Peyer's patch (tissue), 4 donors: ENCODE measurements at regions not wholly inside any gene's neighbourhood (a gene's known extent, or its start where the extent isn't known, plus 50 kb on each side); places are given as distances from the start of the nearest gene placed in this dataset.

ENCODE experiments used
- POLR2A ChIP-seq, 2 donors: fragments of 450-650 bp; IDR thresholded peaks; one replicate each; pipeline ENCODE4 v1.5.1; 2017; ENCODE audit warnings: antibody characterized with exemption in 2 of 2, mild to moderate bottlenecking in 2 of 2, moderate library complexity in 2 of 2
- TF ChIP-seq, protein P1 (sequence below), 6 experiments: fragments of 450-650 bp in 4 of 6; fragments of 200-600 bp in 2 of 6; sonication (generic) in 1 of 6; IDR thresholded peaks; one replicate each; pipeline ENCODE4 v1.5.1; 2017 to 2019; ENCODE audit warnings: antibody characterized with exemption in 6 of 6, mild to moderate bottlenecking in 3 of 6, moderate library complexity in 1 of 6

DNA sequence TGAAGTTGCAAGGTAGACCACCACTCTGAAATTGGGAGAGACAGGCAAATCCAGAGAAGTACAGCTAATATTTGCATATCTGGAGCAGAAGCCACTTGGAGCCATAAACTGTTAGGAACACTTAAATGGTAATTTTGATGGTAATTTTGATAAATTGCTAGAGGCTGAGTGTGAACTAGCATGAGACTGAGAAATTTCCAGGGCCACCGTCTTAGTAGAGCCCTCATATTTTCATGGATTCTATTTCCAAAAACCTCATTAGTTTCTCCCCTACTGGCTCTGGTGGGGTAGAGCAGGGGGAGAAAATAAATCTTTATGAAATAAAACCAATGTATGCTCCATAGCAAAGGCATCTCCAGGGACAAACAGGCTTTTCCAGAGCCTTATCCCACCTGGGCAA lies 429.4 kb upstream of the DIPK2B start:
- TF ChIP-seq, protein P1, sequence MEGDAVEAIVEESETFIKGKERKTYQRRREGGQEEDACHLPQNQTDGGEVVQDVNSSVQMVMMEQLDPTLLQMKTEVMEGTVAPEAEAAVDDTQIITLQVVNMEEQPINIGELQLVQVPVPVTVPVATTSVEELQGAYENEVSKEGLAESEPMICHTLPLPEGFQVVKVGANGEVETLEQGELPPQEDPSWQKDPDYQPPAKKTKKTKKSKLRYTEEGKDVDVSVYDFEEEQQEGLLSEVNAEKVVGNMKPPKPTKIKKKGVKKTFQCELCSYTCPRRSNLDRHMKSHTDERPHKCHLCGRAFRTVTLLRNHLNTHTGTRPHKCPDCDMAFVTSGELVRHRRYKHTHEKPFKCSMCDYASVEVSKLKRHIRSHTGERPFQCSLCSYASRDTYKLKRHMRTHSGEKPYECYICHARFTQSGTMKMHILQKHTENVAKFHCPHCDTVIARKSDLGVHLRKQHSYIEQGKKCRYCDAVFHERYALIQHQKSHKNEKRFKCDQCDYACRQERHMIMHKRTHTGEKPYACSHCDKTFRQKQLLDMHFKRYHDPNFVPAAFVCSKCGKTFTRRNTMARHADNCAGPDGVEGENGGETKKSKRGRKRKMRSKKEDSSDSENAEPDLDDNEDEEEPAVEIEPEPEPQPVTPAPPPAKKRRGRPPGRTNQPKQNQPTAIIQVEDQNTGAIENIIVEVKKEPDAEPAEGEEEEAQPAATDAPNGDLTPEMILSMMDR (IDR thresholded peaks at IDR 0.05) = no peak
- TF ChIP-seq POLR2A (IDR thresholded peaks at IDR 0.05) = no peak
